ENCODE measurements at regions not wholly inside any gene's neighbourhood (a gene's known extent, or its start where the extent isn't known, plus 50 kb on each side); places are given as distances from the start of the nearest gene placed in this dataset.

DNA sequence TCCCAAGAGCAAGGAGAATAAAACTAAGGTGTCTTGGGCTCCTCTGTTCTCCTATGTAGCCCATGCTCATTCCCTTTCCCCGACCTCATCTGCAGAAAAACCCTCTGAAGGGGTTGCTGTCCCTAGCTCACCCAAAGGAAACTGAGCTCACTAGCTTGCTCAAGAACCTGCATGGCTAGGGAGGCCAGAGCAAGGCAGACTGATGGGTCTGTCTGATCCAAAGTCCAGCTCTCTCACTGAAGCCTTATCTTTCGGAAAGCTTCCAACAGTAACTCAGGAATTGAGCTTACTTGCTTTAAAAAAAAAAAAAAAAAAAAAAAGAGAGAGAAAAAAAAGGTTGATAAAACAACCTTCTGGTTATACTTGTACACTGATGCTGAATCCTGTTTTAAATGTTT lies 141.4 kb upstream of the TOPAZ1 start:
- DNase-seq, result no peak

- DNase-seq, result no peak
Observed at GRCh38 chr3:44104043-44104442, 137.6 kb upstream of the TOPAZ1 start.

GRCh38 chr3:44104668-44105321 lies 136.9 kb upstream of the TOPAZ1 start:
- DNase-seq, result no peak

- no peak for DNase-seq
Observed at GRCh38 chr3:44105571-44105970, 136.1 kb upstream of the TOPAZ1 start.

DNA sequence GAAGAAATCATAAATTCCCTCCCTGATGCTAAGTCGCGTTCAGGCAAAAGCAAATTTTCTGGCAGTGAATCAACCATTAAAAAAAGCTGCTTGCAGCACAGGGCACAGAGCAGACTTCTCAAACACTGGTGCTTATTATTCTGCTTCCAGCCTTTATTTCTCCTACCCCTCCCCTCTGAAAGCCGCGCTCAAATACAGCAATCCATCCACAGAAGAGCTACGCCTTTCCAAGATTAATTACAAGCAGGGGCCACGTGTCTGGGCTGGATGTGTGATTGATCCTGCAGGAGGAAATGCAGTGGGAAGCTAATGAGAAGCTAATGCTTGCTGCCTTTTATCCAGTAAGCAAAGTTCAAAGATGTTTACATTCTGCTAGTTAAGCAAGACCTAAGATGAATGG lies 134.9 kb upstream of the TOPAZ1 start:
- DNase-seq, result no peak

DNA sequence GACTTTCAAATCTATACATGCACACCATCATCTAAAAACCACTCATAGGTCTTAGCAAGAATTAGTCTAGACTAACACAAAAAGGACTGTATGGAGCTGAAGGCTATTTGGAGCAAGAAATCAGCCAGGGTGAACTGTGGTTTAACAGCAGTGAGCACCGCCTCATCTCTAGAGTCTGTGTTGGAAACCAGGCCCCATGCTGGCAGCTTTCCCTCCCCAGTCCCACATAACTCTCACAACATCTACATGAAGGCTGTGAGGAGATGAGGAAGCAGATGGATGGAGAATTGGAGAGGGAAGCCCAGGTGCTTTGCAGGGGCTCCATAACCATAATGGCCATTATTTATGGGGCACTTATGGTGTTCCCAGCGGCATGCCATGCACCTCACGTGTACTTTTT lies 133.2 kb upstream of the TOPAZ1 start:
- DNase-seq, result no peak

GRCh38 chr3:44109771-44110361 lies 131.8 kb upstream of the TOPAZ1 start:
- DNase-seq, result no peak

GRCh38 chr3:44110648-44111047 lies 131.0 kb upstream of the TOPAZ1 start:
- no peak for DNase-seq

GRCh38 chr3:44111482-44111881 lies 130.2 kb upstream of the TOPAZ1 start:
- no peak for DNase-seq

GRCh38 chr3:44114142-44114541 lies 127.5 kb upstream of the TOPAZ1 start:
- DNase-seq, result no peak

DNA sequence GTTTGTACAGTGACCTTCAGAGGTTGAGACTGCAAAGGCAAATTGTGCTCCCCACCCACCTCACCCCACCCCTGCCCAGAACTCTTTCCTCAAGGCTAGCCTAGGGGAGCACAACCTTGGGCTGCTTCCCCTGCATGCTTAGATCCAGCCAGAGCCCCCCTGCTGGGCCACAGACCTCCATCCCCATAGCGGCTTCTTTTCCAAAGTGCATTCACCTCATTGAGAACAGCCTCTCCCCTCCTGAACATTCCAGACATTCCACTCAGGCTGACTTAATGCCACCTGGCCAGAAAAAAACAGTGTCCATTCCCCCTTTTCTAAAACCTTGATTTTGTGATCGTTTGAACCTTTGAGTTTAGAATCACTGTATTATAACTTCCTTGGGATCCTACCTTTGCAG lies 124.4 kb upstream of the TOPAZ1 start:
- DNase-seq, result no peak

DNA sequence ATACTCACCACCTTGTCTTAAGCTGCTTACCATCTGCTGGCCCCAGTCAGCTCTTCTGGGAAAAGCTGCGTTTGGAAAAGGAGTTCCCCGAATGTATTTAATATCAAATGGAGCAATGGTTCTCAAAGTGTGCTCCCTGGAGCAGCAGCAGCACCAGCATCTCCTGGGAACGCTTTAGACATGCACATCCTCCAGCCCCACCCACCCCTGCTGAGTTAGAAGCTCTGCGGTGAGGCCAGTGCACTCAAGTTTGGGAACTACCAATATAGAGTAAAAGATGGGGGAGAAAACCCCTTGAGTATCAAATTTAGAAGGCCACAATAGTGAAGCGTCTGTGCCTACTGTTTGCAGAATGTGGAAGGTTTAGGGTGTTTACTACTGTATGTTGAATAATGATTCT lies 124.0 kb upstream of the TOPAZ1 start:
- DNase-seq, result no peak

GRCh38 chr3:44120721-44121582 lies 120.7 kb upstream of the TOPAZ1 start:
- no peak for DNase-seq

- DNase-seq, result no peak
Observed at GRCh38 chr3:44125246-44125645, 116.4 kb upstream of the TOPAZ1 start.

- no peak for DNase-seq
Observed at GRCh38 chr3:44125882-44126281, 115.8 kb upstream of the TOPAZ1 start.

DNA sequence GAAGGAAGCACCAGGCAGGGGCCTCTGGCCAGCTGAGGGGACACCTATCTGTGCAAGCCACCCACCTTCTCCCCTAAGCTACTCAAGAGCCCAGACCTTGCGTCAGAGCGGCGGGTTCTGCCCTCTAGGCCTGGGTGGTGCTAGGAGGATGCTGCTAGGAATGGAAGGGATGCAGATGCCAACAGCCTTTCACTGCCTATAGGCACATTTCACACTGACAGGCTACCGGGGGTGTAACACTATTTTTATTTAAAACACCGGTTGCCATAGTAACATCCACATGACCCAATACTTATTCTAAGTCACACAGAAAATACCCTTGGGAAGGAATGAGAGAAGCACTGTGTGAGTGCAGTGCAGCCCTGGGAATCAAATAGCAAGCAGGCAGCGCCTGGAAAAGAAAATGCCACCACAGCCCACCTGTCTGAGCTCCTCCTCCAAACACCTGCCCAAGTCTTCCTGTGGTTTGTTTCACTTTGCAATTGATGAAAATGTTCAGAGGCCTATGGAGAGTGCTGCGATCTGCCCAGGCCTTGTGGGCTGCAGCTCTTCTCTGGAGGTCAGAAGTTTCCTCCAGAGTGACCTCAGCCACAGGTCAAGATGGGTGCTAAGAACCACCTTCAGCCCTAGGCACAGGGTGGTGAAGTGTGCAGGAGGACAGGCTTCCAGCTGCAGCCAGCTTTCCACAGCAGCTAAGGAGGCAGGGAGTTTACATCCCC lies 113.5 kb upstream of the TOPAZ1 start:
- no peak for DNase-seq

DNA sequence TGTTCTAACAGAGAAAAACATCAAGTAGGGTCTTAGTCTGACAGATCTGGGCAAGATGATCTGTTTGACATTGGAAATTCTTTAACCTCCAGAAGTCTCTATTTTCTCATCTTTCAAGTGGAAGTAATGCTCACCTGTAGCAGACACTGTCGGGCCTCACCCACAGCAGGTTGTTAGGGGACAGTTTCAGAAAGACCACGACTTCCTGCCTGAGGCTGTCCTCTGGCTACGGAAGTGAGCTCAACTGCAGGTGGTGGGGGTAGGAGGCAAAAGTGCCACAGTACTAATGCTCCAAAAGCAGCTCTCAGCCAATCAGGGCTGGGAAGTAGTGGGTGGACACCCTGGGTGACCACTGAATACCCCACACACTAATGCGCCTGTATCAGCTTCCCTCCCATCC lies 111.4 kb upstream of the TOPAZ1 start:
- DNase-seq, result no peak

GRCh38 chr3:44132061-44132460 lies 109.6 kb upstream of the TOPAZ1 start:
- no peak for DNase-seq

DNA sequence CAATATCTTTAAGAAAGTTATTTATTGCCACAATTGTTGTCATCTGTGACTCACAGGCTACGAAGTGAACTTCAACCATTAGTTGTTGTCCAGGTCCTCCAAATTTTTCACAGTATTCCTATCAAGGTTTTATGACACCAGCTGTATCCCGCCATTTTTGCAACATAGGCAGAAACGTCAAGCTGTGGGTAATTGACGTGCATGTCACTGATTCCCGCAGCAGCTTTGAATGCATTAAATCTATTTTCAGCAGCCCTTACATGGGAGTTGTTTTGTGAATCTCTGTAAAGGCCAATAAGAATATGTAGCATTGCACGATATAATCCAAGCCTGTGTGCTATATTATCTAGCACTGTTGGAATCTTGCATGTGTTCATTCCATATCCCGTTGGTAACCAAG lies 109.1 kb upstream of the TOPAZ1 start:
- no peak for DNase-seq

DNA sequence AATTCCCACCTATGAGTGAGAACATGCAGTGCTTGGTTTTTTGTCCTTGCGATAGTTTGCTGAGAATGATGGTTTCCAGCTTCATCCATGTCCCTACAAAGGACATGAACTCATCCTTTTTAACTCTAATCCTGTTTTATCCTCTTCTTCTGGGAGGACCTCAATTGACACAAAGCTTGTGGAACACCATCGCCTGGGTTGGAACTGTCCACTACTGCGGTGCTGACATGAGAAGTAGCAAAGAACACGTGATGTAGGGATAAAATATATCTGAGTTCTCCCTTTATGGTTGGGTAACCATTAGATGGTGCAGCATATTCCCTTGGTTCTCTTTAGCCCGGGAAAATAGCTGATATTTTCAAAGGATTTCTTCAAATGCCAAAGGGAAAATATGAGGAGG lies 105.3 kb upstream of the TOPAZ1 start:
- DNase-seq, result no peak

DNA sequence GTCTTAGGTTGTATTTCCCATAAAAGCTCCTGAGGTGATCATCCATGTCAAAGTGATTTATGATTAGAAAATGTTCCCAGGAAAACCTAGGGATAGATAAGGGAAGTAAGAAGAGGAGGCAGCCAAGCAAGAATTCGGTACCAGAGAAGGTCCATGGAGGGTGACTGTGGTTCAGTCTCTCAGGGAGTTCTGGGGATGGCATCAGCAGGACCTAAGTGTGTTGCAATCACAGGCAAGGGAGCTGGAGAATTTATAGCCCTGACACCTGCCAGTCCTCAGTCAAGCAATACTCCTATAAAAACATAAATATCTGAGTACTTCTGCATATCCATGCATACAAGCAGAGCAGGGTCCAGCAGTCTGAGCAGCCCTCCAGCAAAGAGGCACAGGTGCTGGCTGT lies 95.6 kb upstream of the TOPAZ1 start:
- DNase-seq, result no peak

DNA sequence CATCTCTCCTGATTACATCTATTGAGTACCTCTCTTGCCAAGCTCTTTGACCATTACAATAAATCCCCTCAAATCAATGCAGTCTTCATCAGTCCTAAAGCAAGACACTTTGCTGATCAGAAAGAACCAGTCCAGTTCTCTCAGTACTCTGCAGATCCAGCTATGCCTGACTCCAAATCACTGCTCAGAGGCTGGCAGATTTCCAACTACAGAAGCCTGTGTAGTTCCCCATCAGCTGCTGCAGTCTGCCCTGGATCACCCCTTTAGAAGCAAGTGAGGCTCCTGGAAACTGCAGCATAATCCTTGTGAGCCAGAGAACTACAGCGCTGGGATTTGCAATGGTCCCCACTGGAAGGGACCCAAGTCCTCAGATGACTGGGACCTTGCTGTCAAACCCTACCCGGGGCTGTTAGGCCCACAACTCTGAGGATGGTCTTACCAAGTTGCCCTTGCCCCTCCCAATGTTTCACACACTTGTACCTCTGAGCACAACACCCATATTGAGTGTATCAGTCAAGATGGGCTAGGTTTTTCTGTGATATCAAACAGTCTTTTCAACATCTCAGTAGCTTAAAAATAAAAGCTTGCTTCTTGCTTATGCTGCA lies 81.9 kb upstream of the TOPAZ1 start:
- DNase-seq, result no peak

DNA sequence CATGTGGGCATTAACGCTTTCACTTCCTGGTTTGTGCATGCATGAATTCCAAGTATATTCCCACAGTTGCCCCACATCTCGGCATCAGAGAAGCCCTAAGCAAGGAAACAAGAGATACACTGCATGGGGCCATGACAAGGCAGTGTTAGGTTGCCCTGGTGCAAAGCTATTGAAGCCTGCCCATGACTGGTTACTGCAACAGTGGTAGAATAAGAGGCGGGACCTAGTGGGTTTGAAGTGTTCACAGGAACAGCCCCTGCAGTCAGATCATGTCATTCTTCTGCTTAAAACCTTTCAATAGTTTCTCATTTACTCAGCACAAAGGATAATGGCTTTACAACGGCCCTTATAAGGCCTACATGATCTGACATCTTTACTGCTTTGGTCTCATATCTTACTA lies 80.9 kb upstream of the TOPAZ1 start:
- DNase-seq, result no peak

All from NCI-H774 (cell line).